Esophagus muscularis mucosa (tissue), 4 donors: ENCODE measurements at regions not wholly inside any gene's neighbourhood (a gene's known extent, or its start where the extent isn't known, plus 50 kb on each side); places are given as distances from the start of the nearest gene placed in this dataset.

Experiments used
- CTCF ChIP-seq, 3 experiments: fragments of 200-600 bp in 2 of 3; fragments of 450-650 bp in 1 of 3; sonication (generic) in 2 of 3; IDR thresholded peaks; one replicate each; pipeline ENCODE4 v1.5.1; 2017 to 2019; ENCODE audit warnings: antibody characterized with exemption in 3 of 3, mild to moderate bottlenecking in 2 of 3, moderate library complexity in 1 of 3
- EP300 ChIP-seq: sonication (generic); formaldehyde crosslinking; IDR thresholded peaks from one replicate; pipeline ENCODE4 v1.6.1; 2017; ENCODE audit warnings: antibody characterized with exemption
- POLR2A ChIP-seq: fragments of 450-650 bp; IDR thresholded peaks from one replicate; pipeline ENCODE4 v1.6.1; 2017; ENCODE audit warnings: antibody characterized with exemption, moderate library complexity, mild to moderate bottlenecking, low read depth
- POLR2AphosphoS5 ChIP-seq, 2 donors: sonication (generic); formaldehyde crosslinking; IDR thresholded peaks; one replicate each; pipeline ENCODE4 v1.6.1; 2017; ENCODE audit warnings: antibody characterized with exemption in 2 of 2

DNA sequence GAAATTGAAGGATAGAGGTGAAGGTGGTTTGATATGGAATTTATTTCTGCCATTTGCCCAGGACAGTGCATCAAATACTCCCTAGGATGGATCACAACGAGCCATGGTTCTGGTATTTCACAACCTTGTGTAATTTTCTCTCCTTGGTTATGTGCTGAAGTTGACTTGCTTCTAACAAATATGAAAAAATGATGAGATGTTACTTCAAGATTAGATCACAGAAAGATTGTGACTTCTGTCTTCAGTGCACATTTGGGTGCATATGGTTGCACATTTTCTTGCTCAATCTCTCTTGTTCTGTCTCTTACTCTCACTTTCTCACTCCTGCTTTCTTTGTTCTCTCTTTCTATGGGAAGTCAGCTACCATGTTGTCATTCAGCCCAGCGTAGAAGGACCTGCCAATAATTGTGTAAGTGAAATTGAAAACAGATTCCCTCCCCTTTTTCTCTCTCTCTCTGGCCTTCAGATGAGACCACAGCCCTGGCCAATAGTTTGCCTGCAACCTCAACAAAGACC lies 104.6 kb upstream of the RMDN2 start:
- no peak for TF ChIP-seq CTCF (IDR thresholded peaks at IDR 0.05)
- no peak for TF ChIP-seq POLR2AphosphoS5 (IDR thresholded peaks at IDR 0.05)
- TF ChIP-seq POLR2A, result no peak
- no peak for TF ChIP-seq EP300
